ENCODE measurements at regions not wholly inside any gene's neighbourhood (a gene's known extent, or its start where the extent isn't known, plus 50 kb on each side); places are given as distances from the start of the nearest gene placed in this dataset.

DNA sequence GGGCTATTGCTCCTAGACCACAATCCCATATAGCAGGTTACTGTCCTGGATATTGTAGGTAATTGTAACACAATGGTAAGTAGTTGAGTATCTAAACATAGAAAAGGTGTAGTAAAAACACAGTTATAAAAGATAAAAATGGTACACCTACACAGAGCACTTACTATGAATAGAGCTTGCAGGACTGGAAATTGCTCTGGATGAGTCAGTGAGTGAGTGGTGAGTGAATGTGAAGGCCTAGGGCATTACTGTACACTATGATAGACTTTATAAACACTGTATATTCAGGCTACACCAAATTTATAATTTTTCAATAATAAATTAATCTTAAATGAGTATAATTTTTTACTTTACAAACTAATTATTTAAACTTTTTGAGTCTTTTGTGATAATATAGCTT is 425.7 kb downstream of the PABPC4L start:
- no peak overlapping the region for H3K27ac ChIP-seq
- no peak for TF ChIP-seq ZFX (IDR thresholded peaks at IDR 0.05)
- TF ChIP-seq, protein P1, sequence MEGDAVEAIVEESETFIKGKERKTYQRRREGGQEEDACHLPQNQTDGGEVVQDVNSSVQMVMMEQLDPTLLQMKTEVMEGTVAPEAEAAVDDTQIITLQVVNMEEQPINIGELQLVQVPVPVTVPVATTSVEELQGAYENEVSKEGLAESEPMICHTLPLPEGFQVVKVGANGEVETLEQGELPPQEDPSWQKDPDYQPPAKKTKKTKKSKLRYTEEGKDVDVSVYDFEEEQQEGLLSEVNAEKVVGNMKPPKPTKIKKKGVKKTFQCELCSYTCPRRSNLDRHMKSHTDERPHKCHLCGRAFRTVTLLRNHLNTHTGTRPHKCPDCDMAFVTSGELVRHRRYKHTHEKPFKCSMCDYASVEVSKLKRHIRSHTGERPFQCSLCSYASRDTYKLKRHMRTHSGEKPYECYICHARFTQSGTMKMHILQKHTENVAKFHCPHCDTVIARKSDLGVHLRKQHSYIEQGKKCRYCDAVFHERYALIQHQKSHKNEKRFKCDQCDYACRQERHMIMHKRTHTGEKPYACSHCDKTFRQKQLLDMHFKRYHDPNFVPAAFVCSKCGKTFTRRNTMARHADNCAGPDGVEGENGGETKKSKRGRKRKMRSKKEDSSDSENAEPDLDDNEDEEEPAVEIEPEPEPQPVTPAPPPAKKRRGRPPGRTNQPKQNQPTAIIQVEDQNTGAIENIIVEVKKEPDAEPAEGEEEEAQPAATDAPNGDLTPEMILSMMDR (conservative IDR thresholded peaks at IDR 0.05), result no peak

DNA sequence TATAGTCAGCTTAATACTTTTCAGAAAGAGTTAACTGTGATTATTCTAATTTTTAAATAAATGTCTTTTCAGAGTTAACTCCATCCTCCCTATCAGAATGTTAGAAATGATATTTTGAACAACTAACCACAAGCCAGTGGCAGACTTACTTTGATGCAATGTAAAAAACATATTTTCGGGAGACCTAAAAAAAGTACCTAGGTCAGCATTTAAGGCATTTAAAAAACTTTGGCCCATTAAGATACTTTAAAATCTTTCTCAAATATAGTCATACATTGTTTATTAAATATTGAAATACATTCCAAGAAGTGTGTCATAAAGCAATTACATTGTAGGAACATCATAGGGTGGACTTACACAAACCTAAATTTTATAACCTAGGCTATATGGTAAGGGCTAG is 426.1 kb downstream of the PABPC4L start:
- H3K27ac ChIP-seq, result no peak overlapping the region
- TF ChIP-seq, protein P1 (conservative IDR thresholded peaks at IDR 0.05), result no peak
- TF ChIP-seq ZFX (IDR thresholded peaks at IDR 0.05), result no peak

DNA sequence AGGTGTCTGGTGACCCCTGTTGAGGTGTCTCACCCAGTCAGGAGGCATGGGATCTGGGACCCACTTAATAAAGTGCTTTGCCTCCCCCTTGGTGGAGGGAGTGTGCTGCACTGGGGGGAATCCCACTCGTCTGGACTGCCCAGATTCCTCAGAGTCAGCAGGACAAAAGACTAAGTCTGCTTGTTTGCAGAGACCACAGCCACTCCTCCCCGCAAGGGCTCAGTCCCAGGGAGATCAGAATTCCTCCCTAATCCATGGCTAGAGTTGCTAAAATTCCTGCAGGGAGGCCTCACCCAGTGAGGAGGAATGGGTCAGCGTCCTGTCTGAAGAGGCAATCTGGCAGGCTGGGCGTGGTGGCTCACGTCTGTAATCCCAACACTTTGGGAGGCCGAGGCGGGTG is 442.2 kb downstream of the PABPC4L start:
- H3K27ac ChIP-seq, result no peak overlapping the region
- no peak for TF ChIP-seq ZFX (IDR thresholded peaks at IDR 0.05)
- TF ChIP-seq, protein P1 (conservative IDR thresholded peaks at IDR 0.05), result no peak

DNA sequence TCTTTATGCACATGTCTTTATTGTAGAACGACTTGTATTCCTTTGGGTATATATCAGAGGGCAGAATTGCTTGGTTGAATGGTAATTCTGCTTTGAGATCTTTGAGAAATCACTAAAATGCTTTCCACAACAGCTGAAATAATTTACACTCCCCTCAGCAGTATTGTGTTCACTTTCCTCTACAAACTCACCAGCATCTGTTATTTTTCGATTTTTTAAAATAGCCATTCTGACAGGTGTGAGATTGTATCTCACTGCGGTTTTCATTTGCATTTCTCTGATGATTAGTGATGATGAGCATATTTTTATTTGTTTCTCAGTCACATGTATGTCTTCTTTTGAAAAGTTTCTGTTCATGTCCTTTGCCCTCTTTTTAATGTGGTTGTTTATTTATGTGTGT is 459.8 kb downstream of the PABPC4L start:
- H3K27ac ChIP-seq, result no peak overlapping the region
- no peak for TF ChIP-seq ZFX (IDR thresholded peaks at IDR 0.05)
- TF ChIP-seq, protein P1 (conservative IDR thresholded peaks at IDR 0.05), result no peak

DNA sequence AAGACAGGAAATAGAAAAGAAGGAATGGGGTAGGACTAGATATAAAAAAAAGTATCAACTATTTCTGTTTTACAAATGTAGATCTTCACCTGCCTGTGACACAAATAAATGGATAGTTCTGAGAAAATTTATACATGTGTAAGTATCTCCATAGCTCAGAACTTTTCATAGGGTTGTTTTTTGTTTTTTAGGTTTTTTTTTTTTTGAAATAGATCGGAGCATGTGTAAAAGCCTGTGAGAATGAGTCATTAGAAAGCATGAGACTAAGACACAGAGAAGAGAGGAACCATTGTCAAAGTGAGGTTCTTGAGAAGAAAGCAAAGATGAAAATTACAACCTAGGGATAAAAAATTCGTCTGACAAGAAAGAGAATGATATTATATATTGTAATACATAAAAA is 481.6 kb downstream of the PABPC4L start:
- H3K27ac ChIP-seq, result no peak overlapping the region
- TF ChIP-seq ZFX (IDR thresholded peaks at IDR 0.05), result no peak
- TF ChIP-seq, protein P1 (conservative IDR thresholded peaks at IDR 0.05), result no peak

DNA sequence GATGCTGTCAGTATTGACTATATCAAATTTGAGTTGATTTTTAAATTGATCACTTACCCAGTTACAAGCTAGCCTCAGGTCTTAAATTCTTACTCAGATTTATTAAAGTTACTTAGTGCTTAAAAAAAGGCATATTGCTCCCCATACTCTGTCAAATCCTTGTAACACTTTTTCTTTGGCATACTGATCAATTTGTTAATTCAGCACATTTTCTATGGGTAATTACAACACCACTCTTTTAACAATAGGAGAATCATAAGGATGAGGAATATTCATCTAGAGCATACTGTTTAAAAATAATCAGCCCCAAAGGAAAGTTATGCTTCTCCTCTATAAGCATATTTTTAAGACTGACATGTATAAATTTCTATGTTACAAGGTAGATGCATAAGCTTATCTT is 482.5 kb downstream of the PABPC4L start:
- no peak for TF ChIP-seq ZFX (IDR thresholded peaks at IDR 0.05)
- TF ChIP-seq, protein P1 (conservative IDR thresholded peaks at IDR 0.05), result no peak
- no peak overlapping the region for H3K27ac ChIP-seq

DNA sequence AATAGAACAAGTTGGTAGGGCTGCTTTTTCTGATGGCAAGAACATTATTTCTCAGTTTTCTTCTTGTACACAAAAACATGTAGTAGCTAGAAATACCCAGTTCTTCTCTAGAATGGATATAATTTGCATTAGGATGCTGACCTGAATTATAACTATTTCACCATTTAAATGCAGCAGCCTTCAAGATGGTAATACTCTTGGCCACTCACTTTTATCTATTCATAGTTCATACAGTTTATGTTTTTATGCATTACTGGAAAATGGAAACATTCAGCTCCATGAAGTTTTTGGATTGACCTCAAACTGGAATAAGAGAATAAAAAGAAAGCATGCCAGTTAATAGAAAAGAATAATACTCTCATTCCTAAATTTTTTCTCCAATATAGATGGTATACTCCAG is 487.4 kb downstream of the PABPC4L start:
- TF ChIP-seq ZFX (IDR thresholded peaks at IDR 0.05), result no peak
- TF ChIP-seq, protein P1 (conservative IDR thresholded peaks at IDR 0.05), result no peak
- no peak overlapping the region for H3K27ac ChIP-seq
